HL-60 (cell line): ENCODE measurements at regions not wholly inside any gene's neighbourhood (a gene's known extent, or its start where the extent isn't known, plus 50 kb on each side); places are given as distances from the start of the nearest gene placed in this dataset.
A peak's percentile ranks its signal among the peaks of the same experiment; 100 is the strongest.

Source experiments
- DNase-seq, 2 experiments: peaks; one replicate each; pipeline ENCODE4 v3.0.0-alpha.2; 2010 to 2020; ENCODE audit warnings: low read depth in 1 of 2, low spot score in 1 of 2
- H3K27ac ChIP-seq: fragments of 250-450 bp; sonication (Bioruptor Pico); replicated peaks from 2 replicates; pipeline ENCODE4 v1.5.1; 2020; ENCODE audit warnings: mild to moderate bottlenecking, moderate library complexity
- H3K27me3 ChIP-seq: fragments of 250-450 bp; sonication (Bioruptor Pico); 2 replicates; pipeline ENCODE4 v1.5.1; 2021; ENCODE audit warnings: mild to moderate bottlenecking, moderate library complexity; ENCODE audit not compliant: insufficient read depth, poor library complexity, severe bottlenecking
- H3K4me3 ChIP-seq: replicated peaks from 2 replicates; pipeline ENCODE4 v1.5.1; 2011; ENCODE audit warnings: mild to moderate bottlenecking, control low read depth, low read length; ENCODE audit not compliant: insufficient read depth
- CTCF ChIP-seq: IDR thresholded peaks from one replicate; pipeline ENCODE4 v1.5.1; 2011; ENCODE audit warnings: low read length, control low read depth, inconsistent platforms; ENCODE audit not compliant: insufficient read depth
- GABPA ChIP-seq: IDR thresholded peaks from 2 replicates; pipeline ENCODE4 v1.6.1; 2012; ENCODE audit warnings: low read depth
- POLR2AphosphoS5 ChIP-seq: IDR thresholded peaks from 2 replicates; pipeline ENCODE4 v1.6.1; 2012; ENCODE audit warnings: low read depth
- REST ChIP-seq: IDR thresholded peaks from 2 replicates; pipeline ENCODE4 v1.6.1; 2012; ENCODE audit warnings: low read depth; ENCODE audit not compliant: insufficient replicate concordance
- SPI1 ChIP-seq: IDR thresholded peaks from 2 replicates; pipeline ENCODE4 v1.6.1; 2012; ENCODE audit warnings: low read depth, mild to moderate bottlenecking, borderline replicate concordance

- Histone ChIP-seq H3K27ac (no peak overlapping the region), H3K27me3 (no peaks in the 10 kb centered on the region), H3K4me3 (no peak overlapping the region)
- DNase-seq: no peak
- TF ChIP-seq POLR2AphosphoS5: no peak
- no peak for TF ChIP-seq REST
- TF ChIP-seq GABPA: no peak
- no peak for TF ChIP-seq CTCF
- no peak for TF ChIP-seq SPI1
Measured at GRCh38 chr6:2354138-2354491, 108.7 kb upstream of the GMDS start.

DNA sequence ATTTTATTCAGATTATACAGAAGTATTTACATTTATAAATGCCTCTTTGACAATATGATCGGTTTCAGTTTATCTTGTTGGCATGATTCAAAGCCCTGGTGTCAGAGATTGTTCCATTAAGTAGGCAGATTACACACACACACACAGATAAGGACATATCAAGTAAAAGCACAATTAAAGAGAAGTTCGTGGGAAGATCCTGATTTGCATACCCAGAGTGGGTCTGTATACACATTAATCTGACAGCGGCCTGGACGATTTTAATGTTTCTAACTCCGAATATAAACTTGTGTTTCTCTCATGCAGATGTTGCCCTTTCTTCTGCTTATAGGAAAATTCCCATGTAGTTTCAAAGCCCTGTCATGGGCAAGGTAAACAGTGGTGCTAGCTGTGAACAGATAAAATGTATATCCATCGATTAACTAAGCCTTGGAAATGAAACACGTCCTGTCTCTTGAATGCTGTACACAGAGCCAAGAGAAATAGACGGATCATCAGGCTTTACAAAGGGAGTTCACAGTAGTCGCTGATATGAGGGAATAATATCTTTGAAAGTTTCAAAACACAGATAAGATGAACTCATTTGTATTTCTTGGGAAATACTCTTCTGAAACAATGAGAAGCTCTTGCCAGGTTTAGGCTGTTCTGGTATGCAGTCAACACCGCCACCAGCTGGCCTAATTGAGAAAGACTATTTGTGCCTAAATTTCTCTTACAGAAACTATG, 108.2 kb upstream of the GMDS start:
- no peak overlapping the region for H3K27ac ChIP-seq
- no peak for TF ChIP-seq REST
- TF ChIP-seq CTCF: peak; percentile 60
- H3K27me3 ChIP-seq: no peaks in the 10 kb centered on the region
- no peak overlapping the region for H3K4me3 ChIP-seq
- DNase-seq: peak; percentile 20 to 67

- DNase-seq: no peak
- H3K27ac ChIP-seq: no peak overlapping the region
Measured at GRCh38 chr6:2351807-2352431, 106.5 kb upstream of the GMDS start.

More at GRCh38 chr6:2351807-2352431, 106.5 kb upstream of the GMDS start:
- Histone ChIP-seq H3K4me3 (no peak overlapping the region), H3K27me3 (no peaks in the 10 kb centered on the region)
- TF ChIP-seq REST (no peak), POLR2AphosphoS5 (no peak), SPI1 (no peak), GABPA (no peak)
